D341Med (cell line): ENCODE measurements at regions not wholly inside any gene's neighbourhood (a gene's known extent, or its start where the extent isn't known, plus 50 kb on each side); places are given as distances from the start of the nearest gene placed in this dataset.

Experiments
- DNase-seq: peaks from one replicate; pipeline ENCODE4 v3.0.0; 2012; ENCODE audit warnings: low spot score

DNA sequence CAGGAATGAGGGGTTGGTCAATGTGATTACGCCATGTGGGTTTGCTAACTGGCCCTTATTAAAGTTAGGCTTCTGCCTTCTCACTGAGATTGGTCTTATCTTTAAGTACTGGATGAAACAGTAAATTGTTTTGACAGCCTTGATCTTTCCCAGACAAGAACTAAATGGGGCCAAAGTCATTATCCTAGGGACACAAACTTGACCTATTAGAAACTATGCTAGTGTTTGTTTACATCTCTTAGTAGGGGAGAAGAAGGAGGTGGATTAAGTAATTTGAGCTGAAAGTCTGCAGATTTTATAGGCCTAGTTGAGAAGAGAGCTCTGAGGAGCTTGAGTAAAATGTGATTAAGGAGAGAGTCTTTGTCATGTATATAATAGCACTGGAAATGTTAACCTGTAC is 386.9 kb downstream of the HTR7 start:
- no peak for DNase-seq

DNA sequence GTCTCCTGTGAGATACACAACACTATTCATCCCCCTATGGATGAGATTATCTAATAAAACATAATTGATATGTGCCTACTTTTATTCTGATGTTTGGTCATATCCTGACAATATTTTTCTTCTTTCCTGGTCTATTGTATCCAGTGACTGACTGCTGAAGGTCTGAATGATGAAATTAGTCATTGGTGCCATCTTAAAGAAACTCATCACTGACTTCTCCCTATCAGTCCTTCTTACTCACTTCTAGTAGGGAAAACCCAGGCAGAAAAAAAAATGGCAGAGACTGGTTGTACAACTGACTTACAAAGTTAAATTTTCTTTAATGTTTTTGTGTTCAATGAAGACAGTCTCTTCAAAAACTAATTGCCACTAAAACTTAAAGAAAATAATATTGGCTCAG is 377.4 kb downstream of the HTR7 start:
- no peak for DNase-seq

GRCh38 chr10:90481326-90481923 is 376.4 kb downstream of the HTR7 start:
- DNase-seq: no peak

GRCh38 chr10:90484518-90484917 is 373.3 kb downstream of the HTR7 start:
- DNase-seq: no peak

- no peak for DNase-seq
Measured at GRCh38 chr10:90494183-90494582, 363.7 kb downstream of the HTR7 start.

GRCh38 chr10:90504172-90504571 is 353.7 kb downstream of the HTR7 start:
- no peak for DNase-seq

DNA sequence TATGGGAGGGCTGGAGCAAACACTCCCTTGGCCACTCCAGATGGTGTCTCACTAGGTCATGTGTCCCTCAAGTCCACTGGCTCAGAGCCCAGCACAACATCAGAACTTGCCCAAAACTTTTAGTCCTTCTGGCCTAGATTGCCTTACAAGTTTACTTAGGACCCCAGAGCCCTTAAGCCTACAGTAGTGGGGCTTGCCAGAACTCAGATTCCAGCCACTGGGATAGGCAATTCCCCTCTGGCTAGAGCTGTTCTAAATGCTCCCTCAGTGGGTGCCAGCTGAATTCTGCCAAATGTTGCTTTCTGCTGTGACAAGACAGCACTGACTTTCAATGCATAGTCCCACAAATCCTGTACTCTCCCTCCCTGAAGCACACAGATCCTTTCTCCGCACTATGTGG is 331.1 kb downstream of the HTR7 start:
- DNase-seq: no peak

DNA sequence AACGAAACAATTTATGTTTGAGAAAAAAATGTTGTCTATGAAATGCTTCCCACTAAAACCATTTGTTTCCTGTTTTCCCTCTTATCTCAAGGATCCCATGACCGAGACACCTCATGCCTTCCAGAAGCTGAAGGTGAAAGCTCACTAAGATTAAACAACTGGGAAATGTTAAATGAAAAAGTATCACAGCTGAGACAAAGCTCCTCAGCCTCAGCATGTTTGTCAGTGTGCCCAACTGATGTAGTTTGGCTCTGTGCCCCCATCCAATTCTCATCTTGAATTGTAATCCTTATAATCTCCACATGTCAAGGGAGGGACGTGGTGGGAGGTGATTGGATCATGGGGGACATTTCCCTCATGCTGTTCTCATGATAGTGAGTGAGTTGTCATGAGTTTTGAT is 327.3 kb downstream of the HTR7 start:
- DNase-seq: peak; percentile 27

DNA sequence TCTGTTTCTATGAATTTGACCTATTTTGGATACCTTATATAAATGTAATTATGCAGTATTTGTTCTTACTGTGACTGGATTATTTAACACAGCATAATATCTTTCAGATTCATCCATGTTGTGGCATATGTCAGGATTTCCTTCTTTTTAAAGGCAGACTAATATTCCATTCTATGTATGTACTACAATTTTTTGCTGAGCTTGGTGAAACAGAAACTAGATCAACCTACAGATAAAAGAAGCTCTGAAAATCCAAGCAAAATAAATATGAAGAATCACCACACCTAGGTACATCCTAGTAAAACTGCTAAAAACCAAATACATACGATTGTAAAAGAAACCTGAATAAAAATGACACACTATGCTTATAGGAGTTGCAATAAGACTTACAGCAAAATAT is 300.5 kb downstream of the HTR7 start:
- DNase-seq: no peak

- no peak for DNase-seq
Measured at GRCh38 chr10:90560331-90560730, 297.5 kb downstream of the HTR7 start.

GRCh38 chr10:90561666-90562065 is 296.2 kb downstream of the HTR7 start:
- DNase-seq: no peak

DNA sequence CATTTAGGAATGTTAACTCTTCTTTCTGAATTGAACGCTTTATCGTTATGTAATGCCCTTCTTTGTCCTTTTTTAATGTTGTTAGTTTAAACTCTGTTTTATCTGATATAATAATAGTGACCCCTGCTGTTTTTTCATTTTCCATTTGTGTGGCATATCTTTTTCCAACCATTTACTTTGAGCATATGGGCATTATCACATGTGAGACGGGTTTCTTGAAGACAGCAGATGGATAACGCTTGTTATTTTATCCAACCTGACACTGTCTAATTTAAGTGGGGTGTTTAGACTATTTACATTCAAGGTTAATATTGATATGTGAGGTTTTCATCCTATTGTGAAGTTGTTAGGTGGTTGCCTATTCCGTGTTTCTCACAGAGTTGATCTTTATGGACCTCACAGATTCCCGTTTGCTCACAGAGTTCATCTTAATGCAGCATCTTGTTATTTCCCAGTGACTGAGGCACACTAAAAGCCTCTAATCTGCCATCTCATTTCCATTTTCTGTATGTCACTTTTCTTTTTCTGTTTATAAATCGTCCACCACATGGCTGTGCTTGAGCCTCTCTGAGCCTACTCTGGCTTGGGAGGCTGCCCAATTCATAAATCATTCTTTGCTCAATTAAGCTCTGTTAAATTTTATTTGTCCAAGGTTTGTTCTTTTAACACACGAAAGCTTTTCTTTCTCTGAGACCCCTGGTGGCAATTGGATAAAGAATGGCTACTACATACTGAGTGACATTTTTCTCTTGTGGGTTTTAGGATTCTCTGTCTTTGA is 286.2 kb downstream of the HTR7 start:
- no peak for DNase-seq

GRCh38 chr10:90575125-90575524 is 282.7 kb downstream of the HTR7 start:
- DNase-seq: no peak

DNA sequence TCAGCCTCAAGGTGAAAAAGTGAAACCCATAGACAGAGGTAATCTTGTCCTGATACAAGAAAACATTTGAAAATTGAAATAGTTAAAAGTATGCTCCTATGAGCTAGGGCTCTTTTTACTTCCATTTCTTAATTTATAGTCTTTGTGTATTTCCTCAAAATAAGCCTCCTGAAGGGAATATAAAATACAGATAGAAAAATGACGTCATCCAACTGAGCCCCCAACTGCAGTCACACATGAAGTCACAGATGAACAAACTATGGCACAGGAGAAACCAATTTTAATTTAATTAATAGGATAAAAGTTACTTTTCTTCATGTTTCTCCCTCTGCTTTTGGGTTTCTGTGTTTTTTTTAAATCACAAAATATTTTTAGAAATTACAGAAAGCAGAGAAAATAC is 280.3 kb downstream of the HTR7 start:
- no peak for DNase-seq

GRCh38 chr10:90579602-90580242 is 278.1 kb downstream of the HTR7 start:
- DNase-seq: no peak

DNA sequence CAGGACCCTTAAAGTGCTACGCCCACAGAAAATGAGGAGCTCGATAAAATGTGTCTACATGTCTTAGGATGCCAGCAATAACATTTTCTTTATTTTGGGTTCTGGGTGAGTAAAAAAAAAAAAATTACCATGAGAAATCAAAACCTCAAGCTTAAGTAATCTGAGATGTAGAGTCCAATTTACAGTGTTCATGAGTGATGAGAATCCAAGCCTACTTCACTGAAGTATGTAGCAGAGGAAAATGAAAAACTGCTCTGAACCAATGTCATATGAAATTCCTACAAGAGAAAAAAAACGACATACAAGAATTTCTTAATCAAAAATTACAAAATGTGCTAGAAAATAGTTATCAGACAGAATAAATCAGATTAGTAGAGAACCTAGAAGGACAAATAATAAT is 274.4 kb downstream of the HTR7 start:
- no peak for DNase-seq

GRCh38 chr10:90587081-90587491 is 270.8 kb downstream of the HTR7 start:
- no peak for DNase-seq

- no peak for DNase-seq
Measured at GRCh38 chr10:90587561-90587960, 270.3 kb downstream of the HTR7 start.

- no peak for DNase-seq
Measured at GRCh38 chr10:90588222-90588621, 269.6 kb downstream of the HTR7 start.

- no peak for DNase-seq
Measured at GRCh38 chr10:90589825-90590224, 268.0 kb downstream of the HTR7 start.

DNA sequence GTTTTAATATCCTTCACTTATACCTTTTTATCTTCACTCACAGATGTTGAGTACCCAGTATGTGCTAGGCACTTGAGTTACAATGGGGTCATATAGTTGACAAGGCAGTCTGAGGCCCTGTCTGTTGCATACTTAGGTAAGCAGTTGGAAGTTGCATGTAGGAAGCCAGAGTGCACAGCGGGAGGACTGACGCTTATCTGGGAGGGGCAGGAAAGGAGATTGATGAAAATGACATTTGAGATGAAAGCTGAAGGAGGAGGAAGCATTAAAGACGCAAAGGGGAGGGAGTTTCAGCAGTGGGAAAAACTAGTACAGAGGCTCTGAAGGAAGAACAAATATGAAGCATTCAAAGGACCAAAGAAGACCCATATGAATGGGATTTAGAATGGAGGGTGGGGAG is 266.2 kb downstream of the HTR7 start:
- no peak for DNase-seq

DNA sequence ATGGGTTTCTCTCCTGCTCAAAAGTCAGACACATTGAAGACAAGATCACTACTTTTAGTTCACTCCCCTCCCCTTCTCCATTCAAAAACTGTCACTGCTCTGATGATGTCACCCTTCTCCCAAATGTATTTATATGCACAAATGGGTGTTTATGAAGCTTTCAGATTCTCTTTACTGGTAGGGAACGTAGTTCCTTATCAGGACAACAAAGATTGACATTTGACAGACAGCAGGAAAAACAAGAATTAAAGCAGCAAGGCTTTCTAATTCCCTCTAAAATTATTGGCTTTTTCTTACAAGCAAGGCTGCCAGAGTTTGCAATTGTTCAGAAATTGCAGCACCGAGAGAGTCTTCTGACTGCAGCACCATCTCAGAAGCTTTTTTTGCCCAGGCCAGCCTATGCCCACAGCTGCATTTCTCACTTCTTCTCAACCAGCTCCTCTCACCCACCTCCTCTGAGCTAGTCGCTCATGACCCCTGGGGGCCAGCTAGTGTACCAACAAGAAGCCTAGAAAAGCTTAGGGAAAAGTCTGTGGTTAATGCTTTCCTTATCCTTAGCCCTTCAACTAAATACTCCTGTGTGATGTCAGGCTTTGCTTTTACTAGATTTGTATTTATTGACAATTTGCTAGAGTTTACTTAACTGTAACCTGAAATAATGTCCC is 265.1 kb downstream of the HTR7 start:
- peak; percentile 70 for DNase-seq

DNA sequence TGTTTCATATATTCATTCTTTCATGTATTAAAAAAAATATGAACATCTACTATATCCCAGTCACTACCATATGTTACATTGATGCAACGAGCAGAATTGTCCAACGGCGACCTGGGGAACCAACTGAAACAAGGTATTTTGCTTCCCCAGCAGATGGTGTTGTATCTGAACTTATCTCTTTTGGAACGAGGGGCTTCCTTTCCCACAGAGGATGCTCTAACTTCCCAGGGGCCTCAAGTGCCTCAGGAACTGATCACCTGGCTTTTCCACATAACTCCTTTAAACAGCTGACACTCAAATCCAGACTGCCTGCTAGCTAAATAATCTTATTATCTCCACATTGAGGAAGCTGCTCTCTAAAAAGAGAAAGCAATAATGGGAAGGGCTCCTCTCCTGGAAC is 259.3 kb downstream of the HTR7 start:
- no peak for DNase-seq
